ENCODE measurements at regions not wholly inside any gene's neighbourhood (a gene's known extent, or its start where the extent isn't known, plus 50 kb on each side); places are given as distances from the start of the nearest gene placed in this dataset.
A peak's percentile ranks its signal among the peaks of the same experiment; 100 is the strongest.

DNA sequence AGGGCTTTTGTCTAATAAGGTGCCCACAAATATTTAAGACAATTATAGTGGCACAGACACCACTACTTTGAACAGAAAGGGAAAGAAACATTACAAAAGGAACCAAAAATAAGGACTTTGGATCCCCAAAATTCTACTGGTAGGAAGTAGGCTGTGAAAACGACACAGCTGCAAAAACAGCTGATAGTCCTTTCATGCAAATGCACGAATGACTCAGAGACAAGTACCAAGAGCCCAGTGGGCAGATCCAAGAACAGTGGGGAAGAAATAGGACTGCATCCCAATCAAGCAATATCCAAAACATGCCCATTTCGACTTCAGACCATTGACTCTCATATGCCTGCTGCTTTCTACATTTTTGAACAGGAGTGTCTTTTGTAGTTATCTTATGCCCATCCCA is 269.4 kb upstream of the NBEA start:
- H3K4me2 ChIP-seq (ENCODE audit: low read length): no peak overlapping the region
- no peak overlapping the region for H3K23ac ChIP-seq (ENCODE audit: low read length)
- no peak overlapping the region for H2BK5ac ChIP-seq (ENCODE audit: low read depth, low read length, poor library complexity)
- no peaks in the 10 kb centered on the region for H3K79me2 ChIP-seq (ENCODE audit: control insufficient read depth, insufficient read depth, low read length, poor library complexity)
- no peaks in the 10 kb centered on the region for H3K79me1 ChIP-seq (ENCODE audit: low read length)
- no peak overlapping the region for H3K14ac ChIP-seq (ENCODE audit: low read length)
- H3K4me1 ChIP-seq (ENCODE audit: control insufficient read depth in 1 of 2, insufficient read depth in 2 of 2, low read length in 2 of 2): peaks cover 0 to 4% of the 10 kb centered on the region in 2 experiments
- no peak overlapping the region for H2BK12ac ChIP-seq (ENCODE audit: low read length)
- H3K18ac ChIP-seq (ENCODE audit: low read length): no peak overlapping the region
- no peak overlapping the region for H3K4me3 ChIP-seq (ENCODE audit: low read depth, low read length)
- WGBS (ENCODE audit: extremely low coverage, insufficient coverage, insufficient read length): no CpG with 5 or more reads among the region's 3 CpGs
- no peak overlapping the region for H2AK5ac ChIP-seq (ENCODE audit: low read length)
- H3K36me3 ChIP-seq (ENCODE audit: control insufficient read depth in 1 of 2, insufficient read depth in 2 of 2, low read length in 2 of 2): no peaks in the 10 kb centered on the region
- H3K27me3 ChIP-seq (ENCODE audit: insufficient read depth, low read length): no peaks in the 10 kb centered on the region
- no peak overlapping the region for H2BK120ac ChIP-seq (ENCODE audit: insufficient read depth, low read length, poor library complexity)
- H3K9ac ChIP-seq (ENCODE audit: low read length): no peak overlapping the region
- no peak overlapping the region for H3K27ac ChIP-seq (ENCODE audit: low read depth, low read length)
- H4K91ac ChIP-seq (ENCODE audit: low read depth, low read length): no peak overlapping the region
- H2AFZ ChIP-seq (ENCODE audit: insufficient read depth, low read length, poor library complexity): no peak overlapping the region
- no peak overlapping the region for H4K12ac ChIP-seq (ENCODE audit: low read depth, low read length)
- H4K8ac ChIP-seq (ENCODE audit: low read depth, low read length): no peak overlapping the region
- no peak for DNase-seq
- H3K4ac ChIP-seq (ENCODE audit: low read depth, low read length): no peak overlapping the region
- H3K9me3 ChIP-seq (ENCODE audit: insufficient read depth, low read depth, low read length): no peaks in the 10 kb centered on the region

DNA sequence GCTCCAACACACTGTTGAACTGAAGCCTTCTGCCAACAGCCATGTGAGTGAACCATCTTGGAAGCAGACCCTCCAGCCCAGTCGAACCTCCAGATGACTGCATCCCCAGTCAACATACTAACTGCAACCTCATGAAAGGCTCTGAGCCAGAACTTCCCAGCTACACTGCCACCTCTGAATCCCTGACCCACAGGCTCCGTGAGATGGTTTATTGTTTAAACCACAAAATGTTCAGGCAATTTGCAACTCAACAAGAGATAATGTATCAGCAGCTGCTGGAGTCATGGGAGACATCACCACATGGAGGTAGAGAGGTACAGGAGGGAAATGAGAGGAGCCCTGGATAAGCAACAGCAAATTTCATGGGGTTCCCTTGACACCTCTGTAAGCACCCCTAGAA is 266.4 kb upstream of the NBEA start:
- H4K12ac ChIP-seq (ENCODE audit: low read depth, low read length): no peak overlapping the region
- WGBS (ENCODE audit: extremely low coverage, insufficient coverage, insufficient read length): no CpG with 5 or more reads among the region's 2 CpGs
- H3K9ac ChIP-seq (ENCODE audit: low read length): no peak overlapping the region
- no peak overlapping the region for H2BK12ac ChIP-seq (ENCODE audit: low read length)
- H4K8ac ChIP-seq (ENCODE audit: low read depth, low read length): no peak overlapping the region
- no peak overlapping the region for H2AFZ ChIP-seq (ENCODE audit: insufficient read depth, low read length, poor library complexity)
- no peak overlapping the region for H2BK120ac ChIP-seq (ENCODE audit: insufficient read depth, low read length, poor library complexity)
- H3K79me2 ChIP-seq (ENCODE audit: control insufficient read depth, insufficient read depth, low read length, poor library complexity): no peaks in the 10 kb centered on the region
- H3K4me3 ChIP-seq (ENCODE audit: low read depth, low read length): no peak overlapping the region
- no peak for DNase-seq
- H3K9me3 ChIP-seq (ENCODE audit: insufficient read depth, low read depth, low read length): no peaks in the 10 kb centered on the region
- no peak overlapping the region for H3K27ac ChIP-seq (ENCODE audit: low read depth, low read length)
- no peaks in the 10 kb centered on the region for H3K27me3 ChIP-seq (ENCODE audit: insufficient read depth, low read length)
- no peak overlapping the region for H2AK5ac ChIP-seq (ENCODE audit: low read length)
- no peaks in the 10 kb centered on the region for H3K36me3 ChIP-seq (ENCODE audit: control insufficient read depth in 1 of 2, insufficient read depth in 2 of 2, low read length in 2 of 2)
- no peak overlapping the region for H3K18ac ChIP-seq (ENCODE audit: low read length)
- no peak overlapping the region for H4K91ac ChIP-seq (ENCODE audit: low read depth, low read length)
- H3K14ac ChIP-seq (ENCODE audit: low read length): no peak overlapping the region
- H3K23ac ChIP-seq (ENCODE audit: low read length): no peak overlapping the region
- H3K4me1 ChIP-seq (ENCODE audit: control insufficient read depth in 1 of 2, insufficient read depth in 2 of 2, low read length in 2 of 2): peaks cover 0 to 2% of the 10 kb centered on the region in 2 experiments
- H3K4ac ChIP-seq (ENCODE audit: low read depth, low read length): no peak overlapping the region
- no peaks in the 10 kb centered on the region for H3K79me1 ChIP-seq (ENCODE audit: low read length)
- H2BK5ac ChIP-seq (ENCODE audit: low read depth, low read length, poor library complexity): no peak overlapping the region
- H3K4me2 ChIP-seq (ENCODE audit: low read length): no peak overlapping the region

DNA sequence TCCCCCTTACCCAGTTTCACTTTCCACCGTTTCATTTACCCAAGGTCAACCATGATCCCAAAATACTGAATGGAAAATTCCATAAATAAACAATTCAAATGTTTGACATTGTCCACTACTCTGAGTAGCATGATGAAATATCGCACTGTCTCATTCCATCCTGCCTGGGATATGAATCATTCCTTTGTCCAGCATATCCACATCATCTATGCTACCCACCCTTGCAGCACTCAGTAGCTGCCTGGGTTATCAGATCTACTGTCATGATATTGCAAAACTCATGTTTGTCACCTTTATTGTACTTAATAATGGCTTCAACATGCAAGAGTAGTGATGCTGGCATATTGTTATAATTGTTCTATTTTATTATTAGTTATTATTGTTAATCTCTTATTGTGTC is 263.9 kb upstream of the NBEA start:
- no peak overlapping the region for H2BK12ac ChIP-seq (ENCODE audit: low read length)
- H3K4me3 ChIP-seq (ENCODE audit: low read depth, low read length): no peak overlapping the region
- H3K9me3 ChIP-seq (ENCODE audit: insufficient read depth, low read depth, low read length): no peaks in the 10 kb centered on the region
- no peak overlapping the region for H2AFZ ChIP-seq (ENCODE audit: insufficient read depth, low read length, poor library complexity)
- H2BK120ac ChIP-seq (ENCODE audit: insufficient read depth, low read length, poor library complexity): no peak overlapping the region
- H4K8ac ChIP-seq (ENCODE audit: low read depth, low read length): no peak overlapping the region
- no peak overlapping the region for H4K91ac ChIP-seq (ENCODE audit: low read depth, low read length)
- DNase-seq: peak; percentile 64 to 93
- no peaks in the 10 kb centered on the region for H3K36me3 ChIP-seq (ENCODE audit: control insufficient read depth in 1 of 2, insufficient read depth in 2 of 2, low read length in 2 of 2)
- H3K79me2 ChIP-seq (ENCODE audit: control insufficient read depth, insufficient read depth, low read length, poor library complexity): no peaks in the 10 kb centered on the region
- no CpG with 5 or more reads among the region's 2 CpGs for WGBS (ENCODE audit: extremely low coverage, insufficient coverage, insufficient read length)
- H3K27me3 ChIP-seq (ENCODE audit: insufficient read depth, low read length): no peaks in the 10 kb centered on the region
- H3K23ac ChIP-seq (ENCODE audit: low read length): no peak overlapping the region
- H3K18ac ChIP-seq (ENCODE audit: low read length): no peak overlapping the region
- no peak overlapping the region for H3K27ac ChIP-seq (ENCODE audit: low read depth, low read length)
- H3K4me2 ChIP-seq (ENCODE audit: low read length): no peak overlapping the region
- no peaks in the 10 kb centered on the region for H3K79me1 ChIP-seq (ENCODE audit: low read length)
- no peak overlapping the region for H3K9ac ChIP-seq (ENCODE audit: low read length)
- no peak overlapping the region for H2BK5ac ChIP-seq (ENCODE audit: low read depth, low read length, poor library complexity)
- H2AK5ac ChIP-seq (ENCODE audit: low read length): no peak overlapping the region
- no peak overlapping the region for H4K12ac ChIP-seq (ENCODE audit: low read depth, low read length)
- peaks cover 0 to 2% of the 10 kb centered on the region in 2 experiments for H3K4me1 ChIP-seq (ENCODE audit: control insufficient read depth in 1 of 2, insufficient read depth in 2 of 2, low read length in 2 of 2)
- H3K4ac ChIP-seq (ENCODE audit: low read depth, low read length): no peak overlapping the region
- no peak overlapping the region for H3K14ac ChIP-seq (ENCODE audit: low read length)

DNA sequence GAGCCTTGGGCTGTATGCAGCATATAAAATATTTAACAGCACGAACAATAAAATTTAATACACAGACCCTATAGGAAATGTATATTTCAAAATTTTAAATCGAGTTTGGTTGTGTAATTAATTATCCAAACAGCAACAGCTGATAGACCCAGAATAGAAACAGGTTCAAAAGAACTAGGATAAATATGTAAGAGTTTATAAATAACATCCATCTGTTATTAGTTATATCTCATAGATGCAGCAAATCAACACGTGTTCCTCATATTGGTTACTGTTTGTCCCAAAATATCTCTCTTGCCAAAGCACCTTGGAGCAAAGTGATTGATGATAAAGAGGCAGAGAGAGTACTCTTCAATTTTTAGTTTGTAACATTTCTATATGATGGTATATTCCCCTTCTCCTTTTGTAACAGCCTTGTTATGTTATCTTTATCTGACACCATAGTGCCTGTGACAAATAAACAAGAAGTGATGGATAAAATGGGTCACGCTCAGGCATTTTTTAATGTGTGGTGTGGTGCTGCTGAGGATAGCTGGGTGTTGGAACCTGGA is 260.6 kb upstream of the NBEA start:
- Histone ChIP-seq H3K36me3 (ENCODE audit: control insufficient read depth in 1 of 2, insufficient read depth in 2 of 2, low read length in 2 of 2) (no peaks in the 10 kb centered on the region), H3K27me3 (ENCODE audit: insufficient read depth, low read length) (no peaks in the 10 kb centered on the region), H3K27ac (ENCODE audit: low read depth, low read length) (no peak overlapping the region), H3K4me3 (ENCODE audit: low read depth, low read length) (no peak overlapping the region), H2AFZ (ENCODE audit: insufficient read depth, low read length, poor library complexity) (no peak overlapping the region), H4K8ac (ENCODE audit: low read depth, low read length) (no peak overlapping the region), H3K18ac (ENCODE audit: low read length) (no peak overlapping the region), H3K4ac (ENCODE audit: low read depth, low read length) (no peak overlapping the region), H3K14ac (ENCODE audit: low read length) (no peak overlapping the region), H3K9me3 (ENCODE audit: insufficient read depth, low read depth, low read length) (no peaks in the 10 kb centered on the region), H3K9ac (ENCODE audit: low read length) (no peak overlapping the region), H4K12ac (ENCODE audit: low read depth, low read length) (no peak overlapping the region), H2AK5ac (ENCODE audit: low read length) (no peak overlapping the region), H2BK120ac (ENCODE audit: insufficient read depth, low read length, poor library complexity) (no peak overlapping the region), H2BK5ac (ENCODE audit: low read depth, low read length, poor library complexity) (no peak overlapping the region), H4K91ac (ENCODE audit: low read depth, low read length) (no peak overlapping the region), H2BK12ac (ENCODE audit: low read length) (no peak overlapping the region), H3K79me1 (ENCODE audit: low read length) (no peaks in the 10 kb centered on the region), H3K23ac (ENCODE audit: low read length) (no peak overlapping the region), H3K79me2 (ENCODE audit: control insufficient read depth, insufficient read depth, low read length, poor library complexity) (no peaks in the 10 kb centered on the region), H3K4me2 (ENCODE audit: low read length) (no peak overlapping the region), H3K4me1 (ENCODE audit: control insufficient read depth in 1 of 2, insufficient read depth in 2 of 2, low read length in 2 of 2) (no peaks in the 10 kb centered on the region)
- DNase-seq: no peak
- WGBS (ENCODE audit: extremely low coverage, insufficient coverage, insufficient read length): no CpG with 5 or more reads among the region's 4 CpGs

All from trophoblast cell (in vitro differentiated cells and primary cell).